ENCODE measurements at regions not wholly inside any gene's neighbourhood (a gene's known extent, or its start where the extent isn't known, plus 50 kb on each side); places are given as distances from the start of the nearest gene placed in this dataset.

- peak in 1 of 2 experiments; percentile 72; a peak in 2 of 4 replicates for TF ChIP-seq HMGXB4 (CRISPR knock-in tag; IDR thresholded peaks at IDR 0.05; ENCODE audit: borderline replicate concordance in 1 of 2, low read depth in 1 of 2)
- TF ChIP-seq SP1 (IDR thresholded peaks at IDR 0.05): no peak
- TF ChIP-seq SP1 (CRISPR knock-in tag; IDR thresholded peaks at IDR 0.05): peak; percentile 58
- no peak for TF ChIP-seq KLF12 (CRISPR knock-in tag; IDR thresholded peaks at IDR 0.05; ENCODE audit: borderline replicate concordance)
- TF ChIP-seq MIXL1 (CRISPR knock-in tag; IDR thresholded peaks at IDR 0.05): 0 out of 2 replicates have a peak, but pooled peaks have one; percentile 13
- TF ChIP-seq ZNF343 (CRISPR knock-in tag; IDR thresholded peaks at IDR 0.05): no peak
- no peak for TF ChIP-seq LCORL (IDR thresholded peaks at IDR 0.05)
- TF ChIP-seq LCORL (CRISPR knock-in tag; IDR thresholded peaks at IDR 0.05): peak; percentile 51
- TF ChIP-seq ERF (CRISPR knock-in tag; IDR thresholded peaks at IDR 0.05): peak; percentile 19; the same call in 1 of the 2 replicates
- peak; percentile 84 for TF ChIP-seq PATZ1 (CRISPR knock-in tag; IDR thresholded peaks at IDR 0.05)
- no peak for TF ChIP-seq SOX6 (IDR thresholded peaks at IDR 0.05)
- peak; percentile 28; the same call in 1 of the 2 replicates for TF ChIP-seq SOX6 (CRISPR knock-in tag; IDR thresholded peaks at IDR 0.05)
- peak; percentile 43; the same call in 1 of the 2 replicates for TF ChIP-seq IRF2 (CRISPR knock-in tag; IDR thresholded peaks at IDR 0.05)
- TF ChIP-seq SMC3 (IDR thresholded peaks at IDR 0.05; ENCODE audit: low read length): peak; percentile 23; the same call in 1 of the 2 replicates
- peak; percentile 33; the same call in 1 of the 2 replicates for TF ChIP-seq ZNF546 (CRISPR knock-in tag; conservative IDR thresholded peaks at IDR 0.05)
- no peak for TF ChIP-seq ARID4A (CRISPR knock-in tag; IDR thresholded peaks at IDR 0.05; ENCODE audit: borderline replicate concordance)
- TF ChIP-seq BCL6 (CRISPR knock-in tag; IDR thresholded peaks at IDR 0.05): peak; percentile 70
- TF ChIP-seq ZNF414 (CRISPR knock-in tag; IDR thresholded peaks at IDR 0.05): 0 out of 2 replicates have a peak, but pooled peaks have one; percentile 55
- peak; percentile 80 for TF ChIP-seq CTCF (CRISPR knock-in tag; IDR thresholded peaks at IDR 0.05)
- peak; percentile 59 for TF ChIP-seq NR2F6 (IDR thresholded peaks at IDR 0.05)
- 0 out of 2 replicates have a peak, but pooled peaks have one; percentile 55 for TF ChIP-seq NR2F6 (CRISPR knock-in tag; IDR thresholded peaks at IDR 0.05)
Observed at GRCh38 chr6:44001318-44002066, 125.8 kb downstream of the MRPL14 start (continued).
